GM21423 (cell line): ENCODE measurements at regions not wholly inside any gene's neighbourhood (a gene's known extent, or its start where the extent isn't known, plus 50 kb on each side); places are given as distances from the start of the nearest gene placed in this dataset.

Experiments
- ATAC-seq: cut with Tn5 transposase; IDR thresholded peaks from one replicate; pipeline ENCODE4 v1.9.1; 2021; ENCODE audit warnings: mild to moderate bottlenecking, moderate library complexity; ENCODE audit not compliant: unreplicated experiment

DNA sequence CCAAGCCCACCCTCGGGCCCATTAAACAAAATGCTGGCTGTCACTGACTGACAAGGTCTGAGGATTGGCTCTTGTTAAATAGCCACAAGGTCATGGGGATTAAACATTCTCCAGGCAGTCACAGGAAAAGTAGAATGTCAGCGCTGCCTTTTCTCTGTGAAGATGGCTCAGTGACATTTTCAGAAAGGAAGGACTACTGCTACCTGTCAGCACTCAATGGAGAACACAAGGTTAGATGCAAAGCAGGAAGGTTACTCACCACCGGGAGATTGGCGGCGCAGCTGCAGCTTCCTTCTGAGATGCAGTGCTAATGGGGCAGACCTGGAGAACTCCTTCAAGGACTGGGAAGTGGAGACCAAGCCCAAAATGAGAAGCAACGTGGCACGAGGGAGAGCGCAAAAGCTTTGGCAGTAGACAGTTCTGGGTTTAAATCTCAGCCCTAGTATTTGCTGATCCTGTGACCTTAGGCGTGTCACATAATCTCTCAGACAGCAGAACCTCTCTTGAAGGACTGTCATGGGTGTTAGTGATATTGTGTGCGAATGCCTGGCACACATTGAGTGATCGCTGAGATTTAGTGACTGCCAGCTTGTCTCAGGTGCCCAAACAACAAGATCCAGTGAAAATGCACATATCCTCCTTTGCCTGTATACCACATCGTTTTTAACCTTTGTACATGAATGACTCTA, 213.1 kb upstream of the BOD1L1 start:
- no peak for ATAC-seq

DNA sequence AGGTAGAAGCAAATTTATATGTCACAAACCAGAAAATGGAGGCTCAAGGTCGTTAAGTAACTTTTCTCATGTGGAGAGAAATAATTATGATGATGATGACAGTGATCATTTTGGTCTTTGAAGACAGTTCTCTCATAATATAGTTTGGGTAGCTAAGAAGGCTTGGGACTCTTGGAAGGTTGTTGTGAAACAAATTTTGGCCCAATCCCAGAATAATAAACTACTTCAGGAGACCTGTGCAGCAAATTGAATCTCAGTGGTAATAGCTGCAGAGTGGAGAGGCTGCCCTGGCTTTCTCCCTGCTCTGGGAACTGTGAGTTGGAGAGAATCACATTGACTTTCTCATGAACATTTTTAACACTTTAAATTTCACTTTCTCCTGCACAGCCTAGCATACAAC, 217.2 kb upstream of the BOD1L1 start:
- ATAC-seq: no peak

DNA sequence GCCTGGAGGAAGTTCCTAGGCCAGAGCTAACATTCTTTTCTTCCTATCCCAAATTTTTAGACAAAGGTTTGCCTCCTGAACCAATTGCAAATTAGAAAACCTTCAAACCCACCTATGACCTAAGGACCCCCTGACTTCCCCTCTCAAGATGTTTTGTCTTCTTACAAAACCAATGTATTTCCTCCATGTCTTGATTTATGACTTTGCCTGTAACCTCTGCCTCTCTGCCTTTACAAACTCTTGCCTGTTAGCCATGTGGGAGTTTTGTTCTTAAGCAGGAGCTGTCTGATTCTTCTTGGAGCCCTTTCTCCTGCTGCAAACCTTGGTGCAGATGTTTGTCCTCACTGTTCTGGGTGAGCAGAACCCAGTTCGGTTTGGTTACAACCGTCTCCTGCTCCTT, 222.3 kb upstream of the BOD1L1 start:
- no peak for ATAC-seq

DNA sequence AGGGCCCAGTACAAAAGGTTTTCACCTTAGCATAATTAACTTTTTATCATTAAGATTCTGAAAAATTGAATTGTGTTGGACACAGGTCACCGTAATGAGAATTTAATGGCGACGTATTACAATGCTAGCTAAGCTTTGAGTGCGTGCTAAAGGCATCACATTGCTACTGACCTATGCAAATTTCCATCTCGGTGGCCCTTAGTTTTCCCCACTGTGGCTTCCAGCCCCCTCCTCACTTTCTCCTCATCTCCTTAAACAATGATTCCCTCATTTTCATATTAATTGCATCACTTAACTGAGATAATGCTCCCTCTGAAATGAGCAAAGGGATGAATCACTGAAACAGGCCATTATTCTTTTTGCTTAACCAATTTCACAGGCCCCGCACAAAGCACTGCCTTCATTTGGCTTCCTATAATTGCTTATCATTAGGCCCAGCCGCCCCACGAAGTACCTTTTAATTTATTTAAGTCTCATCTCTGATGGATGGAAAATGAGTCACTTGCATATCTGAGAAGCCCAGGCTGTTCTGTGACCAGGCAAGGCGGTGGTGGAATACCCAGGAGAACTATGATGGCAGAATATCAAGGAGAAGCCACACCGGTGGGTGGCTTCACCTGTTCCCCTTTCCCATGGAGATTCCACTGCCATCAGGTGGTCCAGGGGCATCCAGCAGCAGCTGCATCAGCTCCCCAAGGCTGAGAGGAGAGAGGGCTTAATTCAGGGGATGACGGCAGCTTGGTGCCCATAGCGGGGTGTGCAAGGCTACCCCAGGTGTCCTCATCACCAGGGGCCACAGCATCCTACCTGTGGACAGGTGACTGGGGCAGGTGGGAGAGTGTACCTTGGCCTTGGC, 223.8 kb upstream of the BOD1L1 start:
- ATAC-seq: no peak

DNA sequence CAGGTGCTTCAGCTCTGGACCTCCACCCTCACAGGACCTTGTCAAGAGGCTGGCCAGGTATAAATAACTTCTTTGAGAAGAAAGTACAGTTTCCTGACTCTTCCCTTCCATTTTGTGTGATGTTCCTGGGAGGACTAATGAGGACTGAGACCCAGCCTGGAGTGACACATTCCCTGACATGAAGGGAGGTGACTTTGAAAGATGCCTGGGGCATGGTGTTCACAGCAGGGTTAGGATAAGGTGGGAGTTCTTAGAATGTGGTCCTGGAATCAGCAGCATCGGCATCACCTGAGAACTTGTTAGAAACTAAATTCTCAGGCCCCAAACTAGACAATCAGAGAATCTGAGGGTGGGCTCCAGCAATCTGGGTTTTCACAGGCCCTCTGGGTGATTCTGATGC, 224.9 kb upstream of the BOD1L1 start:
- ATAC-seq: no peak

DNA sequence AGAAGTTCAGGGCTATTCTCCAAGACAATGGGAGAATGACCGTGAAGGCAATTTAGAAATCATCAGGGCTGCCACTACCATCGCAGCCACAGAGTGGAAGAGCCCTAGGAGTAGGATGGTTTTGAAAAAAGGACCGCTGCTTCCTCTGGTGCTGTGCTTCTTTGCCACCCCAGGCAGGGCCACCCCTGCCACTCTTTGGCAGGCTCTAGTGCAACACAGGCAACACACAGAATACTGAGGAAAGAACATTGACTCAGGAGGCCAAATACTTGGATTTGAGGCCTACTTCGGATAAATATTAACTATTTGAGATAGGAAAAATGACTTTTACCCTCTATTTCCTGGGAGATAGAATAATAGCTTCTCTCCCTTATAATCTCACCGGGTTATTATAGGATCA, 228.9 kb upstream of the BOD1L1 start:
- no peak for ATAC-seq

DNA sequence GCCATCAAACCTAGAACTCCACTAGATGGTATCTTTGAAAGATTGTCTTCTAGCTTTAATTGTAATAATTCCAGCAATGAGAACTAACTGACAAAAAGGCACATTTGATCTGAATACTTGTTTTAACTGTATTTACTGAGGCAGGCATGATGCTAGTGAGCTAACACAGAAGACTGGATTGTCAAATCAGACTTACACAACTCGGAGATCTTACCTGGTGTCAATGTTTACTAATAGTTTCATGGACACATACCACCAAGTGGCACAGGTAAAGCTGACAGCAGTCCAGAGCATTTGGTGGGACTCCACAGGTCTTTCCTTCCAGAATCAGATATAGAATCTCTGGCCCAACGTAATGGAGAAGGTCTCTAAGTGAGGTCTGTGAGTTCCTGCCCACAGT, 229.9 kb upstream of the BOD1L1 start:
- ATAC-seq: no peak

DNA sequence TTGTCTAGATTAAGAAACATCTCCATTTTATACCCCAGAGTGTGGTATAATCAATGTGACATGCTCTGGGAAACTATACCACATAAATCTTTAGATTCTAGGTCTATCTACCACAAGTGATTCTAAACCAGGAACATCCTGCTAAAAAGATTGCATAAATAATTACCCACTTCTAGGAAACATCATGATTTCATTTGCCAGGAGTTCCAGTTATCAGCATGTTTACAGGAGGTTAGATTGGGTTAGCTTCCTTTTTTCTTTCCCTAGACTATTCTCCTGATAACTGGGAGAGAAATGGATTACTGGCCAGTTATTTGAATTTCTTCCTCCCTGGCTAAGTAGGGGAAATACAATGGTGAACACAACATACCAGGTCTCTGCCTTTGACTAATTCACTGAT, 230.3 kb upstream of the BOD1L1 start:
- no peak for ATAC-seq

DNA sequence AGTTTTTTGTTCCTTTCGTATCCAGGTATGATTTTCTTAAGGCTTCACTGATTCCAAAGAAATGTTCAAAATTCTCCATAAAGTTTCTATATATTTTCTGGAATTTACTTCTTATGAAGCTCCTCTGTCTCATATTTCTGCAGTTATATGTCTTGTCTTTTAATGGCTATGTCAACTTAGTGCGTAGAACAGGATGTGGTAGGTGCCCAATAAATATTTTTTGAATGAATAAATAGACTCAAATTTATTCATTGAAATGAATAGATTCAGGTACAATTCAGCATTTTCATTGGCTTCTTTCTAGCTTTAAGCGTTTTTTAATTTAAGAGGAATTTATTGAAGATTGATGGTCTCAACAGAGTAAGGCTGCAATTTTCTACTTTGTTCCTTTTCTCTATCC, 231.9 kb upstream of the BOD1L1 start:
- ATAC-seq: no peak

DNA sequence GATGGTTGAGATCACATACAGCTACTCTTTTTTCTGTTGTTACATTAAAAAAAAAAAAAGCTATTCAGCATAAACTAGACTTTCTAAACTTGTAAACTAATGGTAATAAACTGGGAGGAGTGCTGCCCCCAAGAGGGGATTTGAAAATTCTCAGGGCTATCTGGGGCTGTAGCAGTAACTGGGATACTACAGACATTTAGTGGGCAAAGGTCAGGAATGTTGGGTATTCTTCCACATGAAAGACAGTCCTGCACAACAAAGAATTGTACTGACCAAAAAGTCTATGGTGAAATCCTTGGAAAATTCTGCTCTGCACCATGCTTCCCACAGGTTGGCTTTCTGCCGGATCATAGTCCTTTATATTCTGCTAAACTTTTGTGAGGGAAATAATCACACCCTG, 232.6 kb upstream of the BOD1L1 start:
- ATAC-seq: no peak

DNA sequence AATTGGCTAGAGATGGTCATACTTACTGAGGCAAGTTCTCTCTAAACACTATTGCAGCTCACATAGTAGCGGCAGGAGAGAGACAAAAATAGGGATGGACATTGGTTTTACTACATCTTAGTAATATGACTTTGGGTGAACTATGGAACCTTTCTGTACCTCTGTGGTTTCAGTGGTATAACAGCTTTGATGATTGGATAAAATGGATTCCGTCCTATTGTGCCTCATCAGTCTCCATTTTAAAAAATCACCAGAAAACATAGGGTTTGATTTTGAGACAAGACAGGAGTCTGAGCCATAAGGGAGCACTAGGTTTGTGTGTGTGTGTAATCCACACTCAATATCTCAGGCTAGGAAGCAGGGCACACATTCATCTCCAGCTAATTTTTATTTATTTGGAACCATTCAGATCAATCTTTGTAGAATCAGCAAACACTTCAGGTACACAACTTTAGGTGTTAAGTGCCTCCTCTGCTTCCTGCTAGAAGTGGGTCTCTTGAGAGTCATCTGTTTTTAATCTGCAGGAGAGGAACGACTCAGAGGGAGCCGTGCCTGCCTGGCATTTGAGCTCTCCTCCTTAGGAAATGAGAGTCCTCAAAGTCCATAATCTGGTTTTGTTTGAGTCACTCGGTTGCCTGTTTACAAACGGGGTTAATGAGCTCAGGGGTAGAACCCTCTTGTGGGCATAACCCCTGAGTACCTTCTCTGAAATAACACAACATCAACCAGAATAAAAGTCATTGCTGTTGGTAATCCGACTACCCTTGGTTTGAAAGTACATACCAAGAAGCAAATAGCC, 238.5 kb upstream of the BOD1L1 start:
- ATAC-seq: no peak

DNA sequence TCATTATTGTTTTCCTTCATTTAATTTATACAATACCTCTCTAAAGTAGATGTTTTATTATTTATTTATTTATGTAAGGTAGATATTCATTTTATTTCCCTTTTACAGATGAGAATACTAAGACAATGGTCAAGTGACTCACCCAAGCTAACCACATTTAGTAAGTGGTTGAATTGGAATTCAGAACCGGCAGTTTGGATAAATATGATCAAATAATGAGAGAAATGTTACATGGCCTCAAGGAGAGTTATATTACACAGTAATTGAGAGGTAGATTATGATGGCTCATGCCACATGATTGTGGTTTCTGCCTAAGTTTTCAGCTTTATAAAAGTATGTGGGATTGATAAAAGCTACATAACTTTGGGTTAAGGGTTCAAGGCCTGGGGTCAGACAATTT, 239.4 kb upstream of the BOD1L1 start:
- ATAC-seq: no peak

DNA sequence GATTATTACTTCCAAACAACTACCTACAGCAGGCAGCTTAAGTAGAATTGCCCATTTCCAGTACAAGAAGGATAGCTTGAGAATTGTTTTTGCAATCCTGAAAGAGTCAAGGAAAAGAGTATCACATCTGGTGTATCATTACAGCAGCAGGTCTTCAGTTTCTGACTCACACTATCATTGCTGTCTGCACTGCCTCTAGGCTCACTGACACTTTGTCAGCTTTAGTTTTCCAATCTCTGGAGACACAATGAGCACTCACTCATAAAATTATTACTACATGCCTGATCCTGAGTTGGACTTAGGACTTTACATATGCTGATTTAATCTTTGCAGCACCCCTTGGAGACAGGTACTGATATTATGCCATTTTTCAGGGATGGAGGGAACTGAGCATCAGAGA, 244.6 kb upstream of the BOD1L1 start:
- no peak for ATAC-seq

DNA sequence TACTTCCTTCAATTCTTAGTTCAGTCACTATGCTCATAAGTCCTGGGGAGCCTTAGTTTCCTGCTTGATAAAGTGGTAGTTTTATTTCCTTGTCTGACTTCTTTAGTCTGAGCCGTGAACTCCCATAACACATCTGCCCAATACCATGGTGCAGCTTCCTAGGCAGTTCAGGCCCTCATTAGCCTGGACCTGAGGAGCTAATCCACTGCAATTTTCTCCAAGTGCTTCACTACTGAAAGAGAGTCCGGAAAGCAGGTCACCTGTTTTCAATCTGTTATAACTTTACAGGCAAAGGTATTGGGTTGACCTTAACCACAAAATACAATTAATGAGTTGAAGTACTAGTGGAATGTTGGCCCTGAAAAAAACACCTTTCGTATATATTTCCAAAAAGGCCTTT, 245.4 kb upstream of the BOD1L1 start:
- ATAC-seq: no peak

DNA sequence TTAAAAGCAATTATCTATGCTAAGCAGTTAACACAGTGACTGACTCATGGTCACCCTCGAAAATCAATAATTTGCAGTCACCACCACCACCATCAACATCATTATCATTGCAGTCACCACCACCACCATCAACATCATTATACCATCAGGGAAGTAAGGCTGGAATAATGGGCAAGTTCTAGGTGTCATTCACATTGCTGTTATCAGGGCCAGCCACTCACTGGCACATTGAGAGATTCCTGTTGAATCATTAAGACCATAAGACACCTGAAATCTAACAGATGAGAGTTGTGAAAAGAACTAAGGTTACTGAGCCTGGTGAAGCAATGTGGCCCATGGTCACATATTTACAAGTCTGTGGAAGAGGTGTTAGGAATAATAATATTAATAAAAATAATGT, 247.7 kb upstream of the BOD1L1 start:
- ATAC-seq: no peak

DNA sequence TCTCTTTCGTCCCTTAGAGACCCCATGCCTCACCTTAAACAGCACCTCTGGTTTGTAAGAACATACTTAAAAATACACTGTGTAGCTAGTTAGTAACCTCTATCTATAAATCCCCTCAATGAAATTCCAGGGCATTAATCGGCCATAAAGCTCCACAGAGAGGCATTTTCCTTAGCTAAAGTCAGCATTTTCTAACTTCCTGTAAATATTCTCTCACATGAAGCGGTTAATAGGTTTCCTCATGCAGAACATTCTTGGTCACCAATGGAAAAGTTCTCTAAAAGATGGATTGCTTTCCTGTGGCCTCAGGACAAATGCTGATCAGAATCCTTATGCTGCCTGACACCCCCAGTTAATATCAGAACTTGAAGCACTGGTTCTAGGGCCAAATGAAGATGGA, 248.6 kb upstream of the BOD1L1 start:
- ATAC-seq: no peak

DNA sequence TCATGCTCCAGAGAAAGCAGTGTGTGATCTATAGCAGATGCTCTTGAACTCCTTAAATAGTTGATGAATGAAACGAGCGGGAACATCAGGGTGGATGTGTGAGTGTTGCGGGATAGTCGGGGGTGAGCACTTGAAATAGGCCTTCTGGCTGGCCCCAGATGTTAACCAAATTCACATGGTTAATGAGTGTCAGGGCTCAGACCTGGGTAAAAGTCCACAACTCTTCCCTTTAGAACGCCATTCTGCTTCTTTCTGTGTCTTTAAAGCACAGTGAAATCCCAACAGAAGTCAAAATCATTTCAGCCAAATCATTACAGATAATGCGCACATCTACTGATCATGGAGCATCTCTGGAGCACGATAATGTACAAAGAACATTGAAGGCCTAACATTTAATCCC, 249.4 kb upstream of the BOD1L1 start:
- ATAC-seq: no peak

DNA sequence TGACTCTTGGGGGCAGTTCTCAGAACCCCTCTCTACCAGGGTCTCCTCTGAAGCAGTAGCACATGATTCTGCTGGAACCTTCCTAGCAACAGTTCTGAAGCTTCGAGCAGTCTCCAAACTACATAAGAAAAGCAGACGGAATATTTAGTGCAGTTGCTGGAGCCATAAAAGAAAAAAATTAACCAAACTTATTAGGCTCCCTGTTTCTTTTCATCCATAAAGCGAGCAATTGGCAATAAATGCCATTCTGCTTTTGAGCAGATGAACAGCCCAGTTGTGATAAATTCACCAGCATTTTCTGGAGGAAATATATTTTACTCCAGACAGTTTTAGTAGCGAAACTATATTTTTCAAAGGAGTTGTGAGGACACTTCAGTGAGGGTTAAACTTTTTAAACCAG, 250.1 kb upstream of the BOD1L1 start:
- no peak for ATAC-seq

DNA sequence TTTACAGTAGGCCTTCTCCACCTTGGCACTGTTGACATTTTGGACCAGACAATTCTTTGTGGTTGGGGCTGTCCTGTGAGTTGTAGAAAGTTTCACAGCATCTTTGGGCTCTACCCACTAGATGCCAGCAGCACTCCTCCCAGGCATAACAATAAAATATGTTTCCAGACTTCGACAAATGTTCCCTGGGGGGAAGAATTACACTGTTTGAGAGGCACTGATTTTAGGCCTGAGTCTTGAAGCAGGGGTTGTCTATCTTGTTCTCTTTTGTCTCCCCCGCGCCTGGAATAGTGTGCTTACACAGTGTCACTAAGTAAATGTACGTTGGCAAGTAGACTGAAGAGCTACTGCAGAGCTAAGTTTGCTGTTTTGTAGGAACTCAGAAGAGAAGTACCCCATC, 254.4 kb upstream of the BOD1L1 start:
- no peak for ATAC-seq

DNA sequence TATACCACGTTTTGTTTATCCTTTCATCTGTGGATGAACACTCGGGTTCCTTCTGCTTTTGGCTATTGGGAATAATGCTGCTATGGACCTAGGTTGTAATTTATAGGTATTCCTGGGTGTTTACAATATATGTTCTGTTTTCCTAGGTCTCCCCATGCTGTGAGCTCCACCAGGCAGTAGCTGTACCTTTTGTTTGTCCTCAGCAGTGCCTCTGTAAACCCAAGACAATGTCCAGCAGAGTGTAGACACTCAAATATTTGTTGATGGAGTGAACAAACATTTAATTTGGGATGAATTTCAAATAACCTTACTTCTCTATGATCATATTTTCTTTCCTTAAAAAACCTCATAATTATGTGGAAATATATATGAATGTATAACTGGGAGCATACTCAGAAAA, 259.5 kb upstream of the BOD1L1 start:
- ATAC-seq: no peak

DNA sequence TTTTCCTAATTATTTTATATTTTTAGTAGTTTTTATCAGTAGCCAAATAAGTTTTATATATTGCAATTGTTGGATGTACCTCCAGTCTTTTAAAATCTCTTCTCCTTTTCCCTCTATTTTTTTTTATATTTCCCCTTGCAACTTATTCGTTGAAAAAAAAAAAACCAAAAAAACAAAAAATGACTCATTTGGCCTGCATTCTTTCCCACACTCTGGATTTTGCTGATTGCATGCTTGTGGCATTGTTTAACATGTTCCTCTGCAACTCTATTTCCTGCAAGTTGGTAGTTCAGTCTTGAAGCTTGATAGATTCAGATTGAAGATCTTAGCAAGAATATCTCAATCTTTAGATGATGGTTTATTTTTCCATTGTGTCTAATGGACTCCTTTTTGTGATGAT, 260.6 kb upstream of the BOD1L1 start:
- no peak for ATAC-seq

DNA sequence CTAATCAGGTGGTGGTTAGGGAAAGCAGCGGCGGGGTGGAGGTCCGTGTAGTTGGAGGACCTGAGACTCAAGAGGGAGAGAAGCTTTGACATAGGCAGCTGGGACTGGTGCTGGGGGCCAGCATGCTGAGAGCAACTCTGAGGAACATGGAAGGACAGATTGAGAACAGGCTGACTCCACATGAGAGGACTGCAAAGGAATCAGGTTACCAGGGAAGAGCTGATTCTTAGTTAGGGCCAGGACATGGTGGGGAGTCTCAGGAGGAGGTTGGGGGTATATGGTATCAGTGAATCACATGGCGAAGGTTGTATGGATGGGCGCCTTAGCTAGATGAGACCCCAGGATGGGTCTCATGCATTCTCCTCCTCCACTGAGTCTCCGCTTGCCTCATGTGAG, 264.0 kb upstream of the BOD1L1 start:
- no peak for ATAC-seq
